Ishikawa (cell line): ENCODE measurements at regions not wholly inside any gene's neighbourhood (a gene's known extent, or its start where the extent isn't known, plus 50 kb on each side); places are given as distances from the start of the nearest gene placed in this dataset.

Experiments
- CEBPB ChIP-seq: IDR thresholded peaks from 2 replicates; pipeline ENCODE4 v1.6.1; 2012
- CREB1 ChIP-seq: IDR thresholded peaks from 2 replicates; pipeline ENCODE4 v1.6.1; 2012; ENCODE audit warnings: low read depth
- EGR1 ChIP-seq: IDR thresholded peaks from 2 replicates; pipeline ENCODE4 v1.6.1; 2012
- EP300 ChIP-seq: IDR thresholded peaks from 2 replicates; pipeline ENCODE4 v1.6.1; 2012; ENCODE audit warnings: borderline replicate concordance
- FOXM1 ChIP-seq: IDR thresholded peaks from 2 replicates; pipeline ENCODE4 v1.6.1; 2012; ENCODE audit warnings: low read depth, borderline replicate concordance
- MAX ChIP-seq: IDR thresholded peaks from 2 replicates; pipeline ENCODE4 v1.6.1; 2012
- NFIC ChIP-seq: IDR thresholded peaks from 2 replicates; pipeline ENCODE4 v1.6.1; 2012
- RAD21 ChIP-seq: IDR thresholded peaks from 2 replicates; pipeline ENCODE4 v1.6.1; 2012; ENCODE audit warnings: low read depth
- TAF1 ChIP-seq: IDR thresholded peaks from 2 replicates; pipeline ENCODE4 v1.6.1; 2012; ENCODE audit warnings: low read depth, mild to moderate bottlenecking
- TCF12 ChIP-seq: IDR thresholded peaks from 2 replicates; pipeline ENCODE4 v1.6.1; 2012; ENCODE audit warnings: low read depth
- USF1 ChIP-seq: IDR thresholded peaks from 2 replicates; pipeline ENCODE4 v1.6.1; 2012
- YY1 ChIP-seq: IDR thresholded peaks from 2 replicates; pipeline ENCODE4 v1.6.1; 2012; ENCODE audit warnings: low read depth
- ZBTB7A ChIP-seq: IDR thresholded peaks from 2 replicates; pipeline ENCODE4 v1.6.1; 2012; ENCODE audit warnings: low read depth
- TF ChIP-seq, protein P1 (sequence below): IDR thresholded peaks from 2 replicates; pipeline ENCODE4 v1.6.1; 2012; ENCODE audit warnings: low read depth, mild to moderate bottlenecking

DNA sequence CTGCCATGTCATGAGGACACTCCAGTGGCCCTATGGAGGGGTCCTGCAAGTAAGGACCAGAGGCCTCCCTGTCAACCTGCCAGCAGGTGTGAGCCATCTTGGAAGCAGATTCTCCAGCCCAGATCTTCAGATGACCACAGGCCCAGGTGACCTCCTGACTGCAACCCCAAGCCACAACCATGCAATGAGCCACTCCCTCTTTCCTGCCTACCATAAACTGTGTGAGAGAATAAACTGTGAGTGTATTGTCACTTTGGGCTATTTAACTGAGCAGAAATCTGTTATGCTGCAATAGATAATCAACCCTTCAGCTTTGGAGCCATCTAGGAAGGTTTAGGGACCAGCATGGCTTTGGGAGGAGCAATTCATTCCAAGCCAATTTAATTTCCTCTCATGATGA, 367.9 kb downstream of the SHQ1 start:
- TF ChIP-seq USF1 (no peak), EP300 (no peak), TAF1 (no peak), RAD21 (no peak), MAX (no peak), FOXM1 (no peak), CEBPB (no peak), YY1 (no peak), ZBTB7A (no peak), EGR1 (no peak), TCF12 (no peak), CREB1 (no peak), NFIC (no peak)
- TF ChIP-seq, protein P1, sequence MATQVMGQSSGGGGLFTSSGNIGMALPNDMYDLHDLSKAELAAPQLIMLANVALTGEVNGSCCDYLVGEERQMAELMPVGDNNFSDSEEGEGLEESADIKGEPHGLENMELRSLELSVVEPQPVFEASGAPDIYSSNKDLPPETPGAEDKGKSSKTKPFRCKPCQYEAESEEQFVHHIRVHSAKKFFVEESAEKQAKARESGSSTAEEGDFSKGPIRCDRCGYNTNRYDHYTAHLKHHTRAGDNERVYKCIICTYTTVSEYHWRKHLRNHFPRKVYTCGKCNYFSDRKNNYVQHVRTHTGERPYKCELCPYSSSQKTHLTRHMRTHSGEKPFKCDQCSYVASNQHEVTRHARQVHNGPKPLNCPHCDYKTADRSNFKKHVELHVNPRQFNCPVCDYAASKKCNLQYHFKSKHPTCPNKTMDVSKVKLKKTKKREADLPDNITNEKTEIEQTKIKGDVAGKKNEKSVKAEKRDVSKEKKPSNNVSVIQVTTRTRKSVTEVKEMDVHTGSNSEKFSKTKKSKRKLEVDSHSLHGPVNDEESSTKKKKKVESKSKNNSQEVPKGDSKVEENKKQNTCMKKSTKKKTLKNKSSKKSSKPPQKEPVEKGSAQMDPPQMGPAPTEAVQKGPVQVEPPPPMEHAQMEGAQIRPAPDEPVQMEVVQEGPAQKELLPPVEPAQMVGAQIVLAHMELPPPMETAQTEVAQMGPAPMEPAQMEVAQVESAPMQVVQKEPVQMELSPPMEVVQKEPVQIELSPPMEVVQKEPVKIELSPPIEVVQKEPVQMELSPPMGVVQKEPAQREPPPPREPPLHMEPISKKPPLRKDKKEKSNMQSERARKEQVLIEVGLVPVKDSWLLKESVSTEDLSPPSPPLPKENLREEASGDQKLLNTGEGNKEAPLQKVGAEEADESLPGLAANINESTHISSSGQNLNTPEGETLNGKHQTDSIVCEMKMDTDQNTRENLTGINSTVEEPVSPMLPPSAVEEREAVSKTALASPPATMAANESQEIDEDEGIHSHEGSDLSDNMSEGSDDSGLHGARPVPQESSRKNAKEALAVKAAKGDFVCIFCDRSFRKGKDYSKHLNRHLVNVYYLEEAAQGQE = no peak
